Keratinocyte (primary cell): ENCODE measurements at regions not wholly inside any gene's neighbourhood (a gene's known extent, or its start where the extent isn't known, plus 50 kb on each side); places are given as distances from the start of the nearest gene placed in this dataset.

Experiments used
- DNase-seq: peaks from one replicate; pipeline ENCODE4 v3.0.0-alpha.2; 2011; ENCODE audit warnings: low read depth, missing footprints, low spot score
- FAIRE-seq: peaks from 2 replicates; lab custom pipeline; 2011; peaks lifted over from hg19 to GRCh38; lab: Jason Lieb, UNC
- H2AFZ ChIP-seq: 2 replicates; pipeline ENCODE4 v1.6.0; 2012; ENCODE audit warnings: low read length, control low read depth, inconsistent platforms; ENCODE audit not compliant: control insufficient read depth
- H3K27ac ChIP-seq: 2 replicates; pipeline ENCODE4 v1.5.1; 2011; ENCODE audit warnings: low read length; ENCODE audit not compliant: control insufficient read depth, insufficient read depth
- H3K27me3 ChIP-seq: 3 replicates; pipeline ENCODE4 v1.6.0; 2011; ENCODE audit warnings: low read length; ENCODE audit not compliant: control insufficient read depth, insufficient read depth; ENCODE audit errors: extremely low read depth
- H3K36me3 ChIP-seq, 2 experiments: 2 replicates in 1 of 2; 3 replicates in 1 of 2; pipeline ENCODE4 v1.5.1; 2011; ENCODE audit warnings: low read length in 2 of 2, mild to moderate bottlenecking in 1 of 2; ENCODE audit not compliant: control insufficient read depth in 2 of 2, insufficient read depth in 2 of 2; ENCODE audit errors: extremely low read depth in 1 of 2
- H3K4me1 ChIP-seq: 3 replicates; pipeline ENCODE4 v1.5.1; 2011; ENCODE audit warnings: low read length; ENCODE audit not compliant: control insufficient read depth, insufficient read depth; ENCODE audit errors: extremely low read depth
- H3K4me2 ChIP-seq: 3 replicates; pipeline ENCODE4 v1.6.0; 2011; ENCODE audit warnings: low read depth, low read length; ENCODE audit not compliant: control insufficient read depth, insufficient read depth; ENCODE audit errors: extremely low read depth
- H3K4me3 ChIP-seq, 3 experiments: fragments of 200-600 bp in 1 of 3; sonication (generic) in 1 of 3; 2 replicates in 2 of 3; 3 replicates in 1 of 3; pipeline ENCODE4 v1.5.1; 2011 to 2016; ENCODE audit warnings: low read length in 3 of 3, mild to moderate bottlenecking in 3 of 3, control low read depth in 2 of 3, inconsistent platforms in 1 of 3, low read depth in 1 of 3, mixed read lengths in 1 of 3, mixed run types in 1 of 3, moderate library complexity in 1 of 3; ENCODE audit not compliant: control insufficient read depth in 2 of 3, insufficient read depth in 2 of 3; ENCODE audit errors: extremely low read depth in 1 of 3
- H3K79me2 ChIP-seq: 2 replicates; pipeline ENCODE4 v1.6.0; 2012; ENCODE audit warnings: low read length; ENCODE audit not compliant: control insufficient read depth, insufficient read depth
- H3K9ac ChIP-seq: 3 replicates; pipeline ENCODE4 v1.6.0; 2011; ENCODE audit warnings: low read length; ENCODE audit not compliant: control insufficient read depth, insufficient read depth; ENCODE audit errors: extremely low read depth
- H3K9me1 ChIP-seq: 3 replicates; pipeline ENCODE4 v1.6.0; 2011; ENCODE audit warnings: low read length; ENCODE audit not compliant: control insufficient read depth, insufficient read depth; ENCODE audit errors: extremely low read depth
- H3K9me3 ChIP-seq: 2 replicates; pipeline ENCODE4 v1.5.1; 2012; ENCODE audit warnings: low read depth, low read length; ENCODE audit not compliant: control insufficient read depth
- H4K20me1 ChIP-seq: 3 replicates; pipeline ENCODE4 v1.6.0; 2011; ENCODE audit warnings: low read length; ENCODE audit not compliant: control insufficient read depth, insufficient read depth; ENCODE audit errors: extremely low read depth
- CTCF ChIP-seq, 3 experiments: IDR thresholded peaks in 1 of 3; conservative IDR thresholded peaks in 1 of 3; optimal IDR thresholded peaks in 1 of 3; 2 replicates in 2 of 3; 3 replicates in 1 of 3; pipeline versions ENCODE3 to v1.5.1; 2011; ENCODE audit warnings: low read length in 3 of 3, mild to moderate bottlenecking in 3 of 3, moderate library complexity in 2 of 3, control low read depth in 1 of 3, inconsistent platforms in 1 of 3; ENCODE audit not compliant: insufficient read depth in 2 of 3; ENCODE audit errors: extremely low read depth in 1 of 3
- EZH2 ChIP-seq: IDR thresholded peaks from one replicate; pipeline ENCODE4 v1.6.1; 2012; ENCODE audit warnings: inconsistent platforms, mild to moderate bottlenecking, low read length, moderate library complexity
- dilution Hi-C: fragments of 300-500 bp; cut with MboI; formaldehyde crosslinking; loops from one replicate; pipeline ENCODE4 v1.7.0; 2020; ENCODE audit warnings: low sequenced_read_pairs; ENCODE audit not compliant: extremely low pct_ligation_motif_present

DNA sequence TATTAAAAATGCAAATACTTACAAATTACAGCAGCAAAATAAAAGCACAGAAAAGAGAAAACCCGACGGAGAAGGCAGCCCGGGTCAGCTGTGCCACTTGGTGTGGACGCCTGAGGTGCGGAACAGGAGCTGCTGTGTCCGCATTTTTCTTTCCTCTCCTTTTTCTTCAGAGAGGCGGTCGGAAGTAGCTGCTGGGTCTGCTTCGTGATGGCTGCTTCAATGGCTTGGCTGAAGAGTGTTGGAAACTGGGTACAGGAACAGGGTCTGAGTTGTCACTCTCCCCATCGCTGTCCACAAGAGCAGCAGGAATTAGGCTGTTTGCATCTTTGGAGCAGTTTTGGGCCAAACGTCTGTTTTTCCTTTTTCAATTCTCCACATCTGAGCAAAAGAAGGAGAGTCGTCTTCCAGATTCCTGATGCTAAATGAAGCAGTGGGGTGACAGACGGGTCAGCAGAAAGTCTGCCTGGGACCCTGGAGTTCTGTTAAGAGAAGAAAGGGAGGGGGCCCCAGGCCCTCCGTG is 53.5 kb upstream of the ARL8B start:
- no peak overlapping the region for H3K4me2 ChIP-seq
- H3K27ac ChIP-seq: no peak overlapping the region
- no peaks in the 10 kb centered on the region for H4K20me1 ChIP-seq
- H2AFZ ChIP-seq: no peak overlapping the region
- peaks cover 8% of the 10 kb centered on the region for H3K4me1 ChIP-seq
- no peaks in the 10 kb centered on the region for H3K9me3 ChIP-seq
- no peaks in the 10 kb centered on the region for H3K27me3 ChIP-seq
- no peak overlapping the region for H3K4me3 ChIP-seq
- no peaks in the 10 kb centered on the region for H3K79me2 ChIP-seq
- DNase-seq: no peak
- TF ChIP-seq CTCF (optimal IDR thresholded peaks at IDR 0.05 in 1 of 3, IDR thresholded peaks at IDR 0.05 in 1 of 3, conservative IDR thresholded peaks at IDR 0.05 in 1 of 3; ENCODE audit: extremely low read depth in 1 of 3, insufficient read depth in 2 of 3, low read length in 3 of 3) (no peak), EZH2 (no peak)
- no peak overlapping the region for H3K9ac ChIP-seq
- dilution Hi-C loops: no loop called here
- H3K9me1 ChIP-seq: no peaks in the 10 kb centered on the region
- FAIRE-seq: no peak
- H3K36me3 ChIP-seq: no peaks in the 10 kb centered on the region

- Histone ChIP-seq H3K4me2 (no peak overlapping the region), H3K27me3 (no peaks in the 10 kb centered on the region), H3K9me1 (no peaks in the 10 kb centered on the region), H4K20me1 (no peaks in the 10 kb centered on the region), H3K4me1 (peaks cover 8% of the 10 kb centered on the region), H3K36me3 (no peaks in the 10 kb centered on the region), H3K9ac (no peak overlapping the region), H3K9me3 (no peaks in the 10 kb centered on the region), H3K4me3 (no peak overlapping the region), H3K79me2 (no peaks in the 10 kb centered on the region), H3K27ac (no peak overlapping the region), H2AFZ (no peak overlapping the region)
- no peak for FAIRE-seq
- DNase-seq: no peak
- dilution Hi-C loops: no loop called here
- no peak for TF ChIP-seq EZH2
- TF ChIP-seq CTCF (optimal IDR thresholded peaks at IDR 0.05 in 1 of 3, IDR thresholded peaks at IDR 0.05 in 1 of 3, conservative IDR thresholded peaks at IDR 0.05 in 1 of 3; ENCODE audit: extremely low read depth in 1 of 3, insufficient read depth in 2 of 3, low read length in 3 of 3): no peak
Measured at GRCh38 chr3:5069627-5070026, 52.5 kb upstream of the ARL8B start.
